ENCODE measurements at regions not wholly inside any gene's neighbourhood (a gene's known extent, or its start where the extent isn't known, plus 50 kb on each side); places are given as distances from the start of the nearest gene placed in this dataset.
A peak's percentile ranks its signal among the peaks of the same experiment; 100 is the strongest.
"Not testable (repeated sequence)": the region's sequence is repeated elsewhere in the genome, so short reads cannot be mapped to it uniquely, and the experiment has no call there.

DNA sequence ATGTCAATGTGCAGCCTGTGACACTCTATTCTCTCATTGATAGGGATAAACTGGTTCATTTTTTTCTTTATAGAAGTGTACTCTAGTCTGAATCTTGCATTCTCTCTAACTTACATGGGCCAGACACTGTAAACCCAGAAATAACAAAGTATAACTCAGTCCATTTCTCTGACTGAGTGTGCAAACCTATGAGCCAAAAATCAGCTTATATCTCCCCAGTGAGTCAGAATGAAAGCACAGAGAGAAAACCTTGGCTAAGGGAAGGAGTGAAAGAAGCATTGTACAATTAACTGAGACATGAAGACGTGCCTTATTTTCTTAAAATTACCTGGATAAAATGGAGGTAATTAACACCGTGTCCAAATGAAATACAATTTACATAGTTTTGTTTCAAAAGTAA is 436.9 kb upstream of the IMPG1 start:
- DNase-seq (ENCODE audit: low read depth): no peak
- TF ChIP-seq, protein P1, sequence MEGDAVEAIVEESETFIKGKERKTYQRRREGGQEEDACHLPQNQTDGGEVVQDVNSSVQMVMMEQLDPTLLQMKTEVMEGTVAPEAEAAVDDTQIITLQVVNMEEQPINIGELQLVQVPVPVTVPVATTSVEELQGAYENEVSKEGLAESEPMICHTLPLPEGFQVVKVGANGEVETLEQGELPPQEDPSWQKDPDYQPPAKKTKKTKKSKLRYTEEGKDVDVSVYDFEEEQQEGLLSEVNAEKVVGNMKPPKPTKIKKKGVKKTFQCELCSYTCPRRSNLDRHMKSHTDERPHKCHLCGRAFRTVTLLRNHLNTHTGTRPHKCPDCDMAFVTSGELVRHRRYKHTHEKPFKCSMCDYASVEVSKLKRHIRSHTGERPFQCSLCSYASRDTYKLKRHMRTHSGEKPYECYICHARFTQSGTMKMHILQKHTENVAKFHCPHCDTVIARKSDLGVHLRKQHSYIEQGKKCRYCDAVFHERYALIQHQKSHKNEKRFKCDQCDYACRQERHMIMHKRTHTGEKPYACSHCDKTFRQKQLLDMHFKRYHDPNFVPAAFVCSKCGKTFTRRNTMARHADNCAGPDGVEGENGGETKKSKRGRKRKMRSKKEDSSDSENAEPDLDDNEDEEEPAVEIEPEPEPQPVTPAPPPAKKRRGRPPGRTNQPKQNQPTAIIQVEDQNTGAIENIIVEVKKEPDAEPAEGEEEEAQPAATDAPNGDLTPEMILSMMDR (IDR thresholded peaks at IDR 0.05; ENCODE audit: insufficient read depth, low read depth, low read length): no peak
- no peak overlapping the region for H3K4me3 ChIP-seq (ENCODE audit: low read depth, low read length)

DNA sequence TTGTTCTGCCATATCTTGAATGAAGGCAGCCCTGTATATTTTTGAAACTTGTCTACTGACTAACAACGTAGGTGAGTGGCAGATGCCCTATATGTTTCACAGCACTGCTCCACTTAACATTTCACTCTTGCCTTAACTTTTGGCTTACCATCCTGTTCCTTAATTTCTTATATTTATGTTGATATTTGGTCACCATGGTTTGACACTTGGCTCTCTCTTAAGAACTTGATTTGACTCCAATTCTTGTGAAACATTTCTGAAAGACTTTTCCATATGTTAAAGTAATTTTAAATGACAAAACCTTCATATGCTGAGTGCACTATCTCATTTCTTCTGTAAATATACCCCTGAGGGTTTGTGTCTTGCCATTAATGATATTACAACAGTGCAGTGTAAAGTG is 434.3 kb upstream of the IMPG1 start:
- DNase-seq (ENCODE audit: low read depth): no peak
- TF ChIP-seq, protein P1 (IDR thresholded peaks at IDR 0.05; ENCODE audit: insufficient read depth, low read depth, low read length): no peak
- no peak overlapping the region for H3K4me3 ChIP-seq (ENCODE audit: low read depth, low read length)

DNA sequence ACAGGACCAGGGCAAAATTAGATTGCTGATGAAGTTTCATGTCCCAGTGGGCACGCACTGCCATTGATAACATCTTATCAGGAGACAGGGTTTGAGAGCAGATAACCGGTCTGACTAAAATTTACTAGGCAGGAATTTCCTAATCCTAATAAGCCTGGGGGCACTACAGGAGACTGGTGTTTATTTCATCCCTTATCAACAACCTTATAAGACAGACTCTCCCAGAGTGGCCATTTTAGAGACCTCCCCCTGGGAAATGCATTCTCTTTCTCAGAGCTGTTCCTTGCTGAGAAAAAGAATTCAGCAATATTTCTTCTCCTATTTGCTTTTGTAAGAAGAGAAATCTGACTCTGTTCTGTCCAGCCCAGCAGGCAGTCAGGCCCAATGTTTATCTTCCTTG is 423.4 kb upstream of the IMPG1 start:
- TF ChIP-seq, protein P1 (IDR thresholded peaks at IDR 0.05; ENCODE audit: insufficient read depth, low read depth, low read length): no peak
- no peak for DNase-seq (ENCODE audit: low read depth)
- no peak overlapping the region for H3K4me3 ChIP-seq (ENCODE audit: low read depth, low read length)

DNA sequence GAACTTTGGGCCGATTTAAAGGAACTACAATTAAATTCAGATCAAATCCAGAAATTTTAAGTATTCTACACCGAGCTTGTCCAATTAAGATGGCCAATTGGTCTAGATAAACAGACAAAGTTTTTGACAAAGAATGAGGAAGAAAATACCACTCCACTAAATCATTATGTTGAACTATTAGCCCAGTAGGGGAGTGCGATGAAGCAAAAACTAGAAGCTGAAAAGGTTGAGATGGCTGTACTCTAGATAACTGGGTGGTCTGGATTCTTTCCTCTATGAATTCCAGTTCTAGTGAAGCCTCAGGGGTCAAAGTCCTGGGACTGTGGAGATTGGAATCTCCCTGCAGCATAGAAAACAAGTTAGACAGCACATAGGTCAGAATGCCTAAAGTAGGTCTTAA is 418.9 kb upstream of the IMPG1 start:
- not testable (repeated sequence) for DNase-seq (ENCODE audit: low read depth); H3K4me3 ChIP-seq (ENCODE audit: low read depth, low read length)

DNA sequence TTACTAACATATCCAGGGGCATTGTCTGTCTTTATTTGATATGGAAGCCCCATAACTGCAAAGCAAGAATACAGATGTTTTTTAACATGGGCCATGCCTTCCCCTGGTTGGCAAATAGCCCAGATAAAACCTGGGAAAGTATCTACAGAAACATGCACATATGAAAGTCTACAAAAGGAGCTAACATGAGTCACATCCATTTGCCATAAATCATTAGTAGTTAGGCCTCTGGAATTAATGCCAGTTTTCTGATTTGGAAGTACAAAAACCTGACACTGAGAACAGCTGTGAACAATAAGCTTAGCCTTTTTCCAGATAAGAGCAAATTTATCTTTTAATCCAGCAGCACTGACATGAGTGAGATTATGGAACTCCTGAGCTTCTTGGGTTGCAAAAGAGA is 418.0 kb upstream of the IMPG1 start:
- H3K4me3 ChIP-seq (ENCODE audit: low read depth, low read length): no peak overlapping the region
- DNase-seq (ENCODE audit: low read depth): peak; percentile 7
- TF ChIP-seq, protein P1 (IDR thresholded peaks at IDR 0.05; ENCODE audit: insufficient read depth, low read depth, low read length): no peak

DNA sequence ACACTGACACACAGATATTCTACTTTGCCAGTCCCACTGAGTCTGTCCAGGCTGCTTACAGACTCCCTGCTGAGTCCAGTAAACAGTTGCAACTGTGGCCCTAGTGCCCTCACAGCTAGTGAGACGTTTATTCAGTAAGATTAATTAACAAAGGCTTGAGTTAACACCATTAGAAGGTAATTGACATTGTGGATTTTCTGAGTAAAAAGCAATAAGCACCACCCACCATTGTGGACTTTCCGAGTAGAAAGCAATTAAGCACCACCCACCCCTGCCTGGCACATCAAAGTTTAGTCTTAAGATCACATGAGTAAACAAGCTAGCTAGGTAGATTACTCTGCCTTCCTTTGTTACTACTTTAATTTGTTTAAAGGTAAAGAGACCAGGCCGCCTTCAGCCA is 408.6 kb upstream of the IMPG1 start:
- TF ChIP-seq, protein P1 (IDR thresholded peaks at IDR 0.05; ENCODE audit: insufficient read depth, low read depth, low read length): no peak
- DNase-seq (ENCODE audit: low read depth): no peak
- no peak overlapping the region for H3K4me3 ChIP-seq (ENCODE audit: low read depth, low read length)

DNA sequence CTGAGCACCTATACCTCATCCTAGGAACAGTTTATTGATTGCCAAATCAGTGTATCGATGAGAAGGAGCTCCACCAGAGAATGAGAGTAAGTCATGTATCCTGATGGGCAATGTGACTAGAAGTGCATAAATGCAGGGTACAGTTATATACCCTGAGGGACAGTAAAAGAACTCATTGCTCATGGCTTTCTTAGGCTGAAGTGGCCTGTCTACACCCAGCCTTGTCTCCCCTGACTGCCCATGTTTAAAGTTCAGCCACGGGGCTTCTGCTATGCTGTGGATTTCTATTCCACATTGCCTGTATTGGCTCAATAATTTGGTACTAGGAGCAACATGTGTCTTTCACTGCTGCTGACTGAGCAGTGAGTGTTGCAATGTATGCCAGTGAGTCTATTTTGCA is 400.4 kb upstream of the IMPG1 start:
- no peak overlapping the region for H3K4me3 ChIP-seq (ENCODE audit: low read depth, low read length)
- DNase-seq (ENCODE audit: low read depth): no peak
- TF ChIP-seq, protein P1 (IDR thresholded peaks at IDR 0.05; ENCODE audit: insufficient read depth, low read depth, low read length): no peak
